H9 (cell line): ENCODE measurements at regions not wholly inside any gene's neighbourhood (a gene's known extent, or its start where the extent isn't known, plus 50 kb on each side); places are given as distances from the start of the nearest gene placed in this dataset.

ENCODE experiments used
- DNase-seq: peaks from one replicate; pipeline ENCODE4 v3.0.0-alpha.2; 2017
- H2AFZ ChIP-seq: one replicate; pipeline ENCODE4 v1.6.1; 2013; ENCODE audit warnings: mild to moderate bottlenecking, low read length, control low read depth, moderate library complexity
- H2AK5ac ChIP-seq: 2 replicates; pipeline ENCODE4 v1.6.1; 2013; ENCODE audit warnings: low read length, control low read depth, mixed read lengths; ENCODE audit not compliant: insufficient read length
- H2BK120ac ChIP-seq: one replicate; pipeline ENCODE4 v1.6.1; 2013; ENCODE audit warnings: low read depth, mild to moderate bottlenecking, low read length, control low read depth, inconsistent platforms; ENCODE audit not compliant: poor library complexity, severe bottlenecking
- H2BK12ac ChIP-seq: 2 replicates; pipeline ENCODE4 v1.6.1; 2013; ENCODE audit warnings: low read length, control low read depth, mixed read lengths, low read depth; ENCODE audit not compliant: insufficient read length
- H2BK15ac ChIP-seq: 2 replicates; pipeline ENCODE4 v1.6.1; 2013; ENCODE audit warnings: low read depth, low read length, control low read depth
- H2BK20ac ChIP-seq: one replicate; pipeline ENCODE4 v1.6.1; 2013; ENCODE audit warnings: low read depth, mild to moderate bottlenecking, low read length, control low read depth, inconsistent platforms; ENCODE audit not compliant: poor library complexity, severe bottlenecking
- H2BK5ac ChIP-seq: 2 replicates; pipeline ENCODE4 v1.6.1; 2013; ENCODE audit warnings: low read length, control low read depth, mixed read lengths; ENCODE audit not compliant: insufficient read length
- H3K14ac ChIP-seq: 2 replicates; pipeline ENCODE4 v1.6.1; 2013; ENCODE audit warnings: low read length, control low read depth; ENCODE audit not compliant: insufficient read depth
- H3K18ac ChIP-seq: 2 replicates; pipeline ENCODE4 v1.6.1; 2013; ENCODE audit warnings: low read depth, mild to moderate bottlenecking, mixed read lengths, low read length, control low read depth; ENCODE audit not compliant: insufficient read length
- H3K23ac ChIP-seq: 2 replicates; pipeline ENCODE4 v1.6.1; 2013; ENCODE audit warnings: low read length, control low read depth, mixed read lengths, low read depth; ENCODE audit not compliant: insufficient read length
- H3K23me2 ChIP-seq: 2 replicates; pipeline ENCODE4 v1.6.1; 2013; ENCODE audit warnings: low read depth, mild to moderate bottlenecking, mixed read lengths, low read length, control low read depth; ENCODE audit not compliant: insufficient read length, poor library complexity, severe bottlenecking
- H3K27ac ChIP-seq: 2 replicates; pipeline ENCODE4 v1.5.1; 2013; ENCODE audit warnings: low read length, control low read depth, mixed read lengths, low read depth; ENCODE audit not compliant: insufficient read length
- H3K27me3 ChIP-seq: 2 replicates; pipeline ENCODE4 v1.6.1; 2013; ENCODE audit warnings: low read length, control low read depth, inconsistent platforms; ENCODE audit not compliant: insufficient read depth
- H3K4ac ChIP-seq: 2 replicates; pipeline ENCODE4 v1.6.1; 2013; ENCODE audit warnings: low read depth, mild to moderate bottlenecking, control low read depth, inconsistent platforms, low read length, moderate library complexity
- H3K4me1 ChIP-seq: 2 replicates; pipeline ENCODE4 v1.6.1; 2013; ENCODE audit warnings: low read length, control low read depth, inconsistent platforms; ENCODE audit not compliant: insufficient read depth
- H3K4me2 ChIP-seq: 2 replicates; pipeline ENCODE4 v1.6.1; 2013; ENCODE audit warnings: low read length, control low read depth, mixed read lengths; ENCODE audit not compliant: insufficient read length, insufficient read depth
- H3K56ac ChIP-seq: 2 replicates; pipeline ENCODE4 v1.6.1; 2013; ENCODE audit warnings: low read depth, mild to moderate bottlenecking, mixed read lengths, low read length, control low read depth; ENCODE audit not compliant: insufficient read length
- H3K79me1 ChIP-seq: 2 replicates; pipeline ENCODE4 v1.6.1; 2013; ENCODE audit warnings: low read depth, mild to moderate bottlenecking, moderate library complexity, low read length, control low read depth, inconsistent platforms; ENCODE audit not compliant: insufficient read depth, poor library complexity, severe bottlenecking
- H3K79me2 ChIP-seq: 2 replicates; pipeline ENCODE4 v1.6.1; 2013; ENCODE audit warnings: low read length, control low read depth, inconsistent platforms; ENCODE audit not compliant: insufficient read depth
- H3K9ac ChIP-seq: 2 replicates; pipeline ENCODE4 v1.6.1; 2013; ENCODE audit warnings: low read length, control low read depth, mixed read lengths; ENCODE audit not compliant: insufficient read length; ENCODE audit errors: extremely low read depth
- H3K9me3 ChIP-seq: one replicate; pipeline ENCODE4 v1.6.1; 2013; ENCODE audit warnings: low read depth, low read length, inconsistent platforms; ENCODE audit not compliant: control insufficient read depth
- H3T11ph ChIP-seq: one replicate; pipeline ENCODE4 v1.6.1; 2013; ENCODE audit warnings: mild to moderate bottlenecking, low read length, control low read depth, inconsistent platforms
- H4K20me1 ChIP-seq: one replicate; pipeline ENCODE4 v1.6.1; 2013; ENCODE audit not compliant: control insufficient read depth, insufficient read length, insufficient read depth
- H4K5ac ChIP-seq: 2 replicates; pipeline ENCODE4 v1.6.1; 2013; ENCODE audit warnings: low read depth, mild to moderate bottlenecking, mixed read lengths, low read length, control low read depth; ENCODE audit not compliant: insufficient read length
- H4K8ac ChIP-seq: replicated peaks from 2 replicates; pipeline ENCODE4 v1.6.1; 2013; ENCODE audit warnings: low read length, control low read depth, mixed read lengths, low read depth; ENCODE audit not compliant: insufficient read length
- H4K91ac ChIP-seq: 2 replicates; pipeline ENCODE4 v1.6.1; 2013; ENCODE audit warnings: low read depth, mild to moderate bottlenecking, moderate library complexity, mixed read lengths, low read length, control low read depth; ENCODE audit not compliant: insufficient read length
- H3K27ac Mint-ChIP-seq, 3 experiments: 2 replicates in 2 of 3; 3 replicates in 1 of 3; pipeline ENCODE4 v1.8.0; 2020 to 2021; ENCODE audit warnings: mixed read lengths in 3 of 3, mild to moderate bottlenecking in 1 of 3, moderate library complexity in 1 of 3
- H3K27me3 Mint-ChIP-seq: 2 replicates; pipeline ENCODE4 v1.8.0; 2021; ENCODE audit warnings: low read depth, mild to moderate bottlenecking, moderate library complexity, mixed read lengths
- H3K36me3 Mint-ChIP-seq, 3 experiments: 2 replicates in 2 of 3; 3 replicates in 1 of 3; pipeline ENCODE4 v1.8.0; 2020 to 2021; ENCODE audit warnings: low read depth in 3 of 3, mixed read lengths in 3 of 3; ENCODE audit not compliant: insufficient read depth in 1 of 3
- H3K4me1 Mint-ChIP-seq, 2 experiments: 2 replicates each; pipeline ENCODE4 v1.8.0; 2020; ENCODE audit warnings: mixed read lengths in 2 of 2
- H3K4me3 Mint-ChIP-seq, 2 experiments: 2 replicates in 1 of 2; 3 replicates in 1 of 2; pipeline ENCODE4 v1.8.0; 2020 to 2021; ENCODE audit warnings: mild to moderate bottlenecking in 2 of 2, mixed read lengths in 2 of 2, moderate library complexity in 1 of 2
- H3K9me3 Mint-ChIP-seq, 2 experiments: 2 replicates in 1 of 2; 3 replicates in 1 of 2; pipeline ENCODE4 v1.8.0; 2020; ENCODE audit warnings: mild to moderate bottlenecking in 2 of 2, mixed read lengths in 2 of 2, moderate library complexity in 1 of 2
- WGBS: extraction: QIAGEN DNeasy Blood & Tissue Kit; methylation state at CpG from one replicate; pipeline ENCODE4 v1.1.7; 2013; ENCODE audit warnings: missing lambda C conversion rate, low lambda C conversion rate, mixed read lengths; ENCODE audit not compliant: insufficient read length; ENCODE audit errors: extremely low coverage; 5-methylcytosine and 5-hydroxymethylcytosine counted together
- TF ChIP-seq, protein P1 (sequence below): fragments of 200-600 bp; sonication (generic); conservative IDR thresholded peaks from 3 replicates; pipeline ENCODE4 v1.8.0; 2021; ENCODE audit warnings: antibody characterized with exemption, mild to moderate bottlenecking

GRCh38 chr10:63935705-63936104, 414.5 kb downstream of the REEP3 start:
- H4K5ac ChIP-seq = no peak overlapping the region
- H3K9ac ChIP-seq = no peak overlapping the region
- H3K23me2 ChIP-seq = no peaks in the 10 kb centered on the region
- H3K79me2 ChIP-seq = no peaks in the 10 kb centered on the region
- H2BK12ac ChIP-seq = no peak overlapping the region
- no peaks in the 10 kb centered on the region for H3K9me3 Mint-ChIP-seq
- TF ChIP-seq, protein P1, sequence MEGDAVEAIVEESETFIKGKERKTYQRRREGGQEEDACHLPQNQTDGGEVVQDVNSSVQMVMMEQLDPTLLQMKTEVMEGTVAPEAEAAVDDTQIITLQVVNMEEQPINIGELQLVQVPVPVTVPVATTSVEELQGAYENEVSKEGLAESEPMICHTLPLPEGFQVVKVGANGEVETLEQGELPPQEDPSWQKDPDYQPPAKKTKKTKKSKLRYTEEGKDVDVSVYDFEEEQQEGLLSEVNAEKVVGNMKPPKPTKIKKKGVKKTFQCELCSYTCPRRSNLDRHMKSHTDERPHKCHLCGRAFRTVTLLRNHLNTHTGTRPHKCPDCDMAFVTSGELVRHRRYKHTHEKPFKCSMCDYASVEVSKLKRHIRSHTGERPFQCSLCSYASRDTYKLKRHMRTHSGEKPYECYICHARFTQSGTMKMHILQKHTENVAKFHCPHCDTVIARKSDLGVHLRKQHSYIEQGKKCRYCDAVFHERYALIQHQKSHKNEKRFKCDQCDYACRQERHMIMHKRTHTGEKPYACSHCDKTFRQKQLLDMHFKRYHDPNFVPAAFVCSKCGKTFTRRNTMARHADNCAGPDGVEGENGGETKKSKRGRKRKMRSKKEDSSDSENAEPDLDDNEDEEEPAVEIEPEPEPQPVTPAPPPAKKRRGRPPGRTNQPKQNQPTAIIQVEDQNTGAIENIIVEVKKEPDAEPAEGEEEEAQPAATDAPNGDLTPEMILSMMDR = no peak
- no peak overlapping the region for H3K27ac Mint-ChIP-seq
- no peak overlapping the region for H3K4ac ChIP-seq
- H3K14ac ChIP-seq = no peak overlapping the region
- no CpG with 5 or more reads among the region's 2 CpGs for WGBS
- H3K4me2 ChIP-seq = no peak overlapping the region
- no peak overlapping the region for H3K18ac ChIP-seq
- H2AK5ac ChIP-seq = no peak overlapping the region
- H3T11ph ChIP-seq = no peak overlapping the region
- H3K27me3 Mint-ChIP-seq = no peaks in the 10 kb centered on the region
- no peak overlapping the region for H3K27ac ChIP-seq
- H2BK5ac ChIP-seq = no peak overlapping the region
- peaks cover 22 to 25% of the 10 kb centered on the region in 2 experiments for H3K4me1 Mint-ChIP-seq
- H3K27me3 ChIP-seq = no peaks in the 10 kb centered on the region
- no peak overlapping the region for H3K4me3 Mint-ChIP-seq
- H4K20me1 ChIP-seq = no peaks in the 10 kb centered on the region
- H3K23ac ChIP-seq = no peak overlapping the region
- no peak overlapping the region for H2AFZ ChIP-seq
- no peak overlapping the region for H2BK15ac ChIP-seq
- H3K79me1 ChIP-seq = no peaks in the 10 kb centered on the region
- no peak overlapping the region for H2BK120ac ChIP-seq
- no peaks in the 10 kb centered on the region for H3K36me3 Mint-ChIP-seq
- H3K4me1 ChIP-seq = no peaks in the 10 kb centered on the region
- DNase-seq = no peak
- no peak overlapping the region for H2BK20ac ChIP-seq
- no peak overlapping the region for H4K8ac ChIP-seq
- H3K56ac ChIP-seq = no peak overlapping the region
- no peak overlapping the region for H4K91ac ChIP-seq
- H3K9me3 ChIP-seq = no peaks in the 10 kb centered on the region
